ENCODE measurements at regions not wholly inside any gene's neighbourhood (a gene's known extent, or its start where the extent isn't known, plus 50 kb on each side); places are given as distances from the start of the nearest gene placed in this dataset.

DNA sequence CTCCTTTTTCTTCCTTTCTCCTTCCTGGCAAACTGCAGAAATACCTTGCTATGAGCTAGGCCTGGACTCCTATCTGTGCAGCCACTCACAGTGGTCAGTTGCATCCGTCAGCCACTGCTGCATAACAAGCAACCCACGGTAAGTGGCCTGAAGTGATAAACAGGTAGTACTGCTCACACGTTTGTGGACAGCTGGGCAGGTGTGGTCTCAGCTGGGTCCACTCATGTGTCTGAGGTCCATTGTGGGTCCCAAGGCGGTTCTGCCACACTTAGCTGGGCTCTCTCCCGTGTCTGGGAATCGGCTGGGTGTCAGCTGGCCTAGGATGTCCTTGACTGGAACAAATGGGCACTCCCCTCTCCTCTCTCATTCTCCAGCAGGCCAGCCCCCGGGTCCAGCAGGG is 109.3 kb downstream of the BRD1 start:
- H3K79me2 ChIP-seq (ENCODE audit: insufficient read depth, low read length), result no peaks in the 10 kb centered on the region
- no peaks in the 10 kb centered on the region for H3K9me3 ChIP-seq (ENCODE audit: insufficient read depth, low read depth, low read length)
- no peak overlapping the region for H3K4me3 ChIP-seq (ENCODE audit: low read length, poor library complexity, severe bottlenecking)
- H4K20me1 ChIP-seq (ENCODE audit: insufficient read depth, low read length, poor library complexity, severe bottlenecking), result no peaks in the 10 kb centered on the region
- H3F3A ChIP-seq (ENCODE audit: low read depth), result no peaks in the 10 kb centered on the region
- no peak overlapping the region for H2AFZ ChIP-seq (ENCODE audit: low read length)
- no peaks in the 10 kb centered on the region for H3K9me2 ChIP-seq (replicated peaks; ENCODE audit: low read depth, low read length)
- H3K4me2 ChIP-seq (ENCODE audit: low read depth, low read length, poor library complexity, severe bottlenecking), result no peak overlapping the region
- no peaks in the 10 kb centered on the region for H3K4me1 ChIP-seq (ENCODE audit: insufficient read depth, low read length, poor library complexity, severe bottlenecking)
- no peaks in the 10 kb centered on the region for H3K27me3 ChIP-seq (ENCODE audit: insufficient read depth, low read length, poor library complexity, severe bottlenecking)
- H3K36me3 ChIP-seq (ENCODE audit: insufficient read depth, low read length), result no peaks in the 10 kb centered on the region
- TF ChIP-seq, protein P1, sequence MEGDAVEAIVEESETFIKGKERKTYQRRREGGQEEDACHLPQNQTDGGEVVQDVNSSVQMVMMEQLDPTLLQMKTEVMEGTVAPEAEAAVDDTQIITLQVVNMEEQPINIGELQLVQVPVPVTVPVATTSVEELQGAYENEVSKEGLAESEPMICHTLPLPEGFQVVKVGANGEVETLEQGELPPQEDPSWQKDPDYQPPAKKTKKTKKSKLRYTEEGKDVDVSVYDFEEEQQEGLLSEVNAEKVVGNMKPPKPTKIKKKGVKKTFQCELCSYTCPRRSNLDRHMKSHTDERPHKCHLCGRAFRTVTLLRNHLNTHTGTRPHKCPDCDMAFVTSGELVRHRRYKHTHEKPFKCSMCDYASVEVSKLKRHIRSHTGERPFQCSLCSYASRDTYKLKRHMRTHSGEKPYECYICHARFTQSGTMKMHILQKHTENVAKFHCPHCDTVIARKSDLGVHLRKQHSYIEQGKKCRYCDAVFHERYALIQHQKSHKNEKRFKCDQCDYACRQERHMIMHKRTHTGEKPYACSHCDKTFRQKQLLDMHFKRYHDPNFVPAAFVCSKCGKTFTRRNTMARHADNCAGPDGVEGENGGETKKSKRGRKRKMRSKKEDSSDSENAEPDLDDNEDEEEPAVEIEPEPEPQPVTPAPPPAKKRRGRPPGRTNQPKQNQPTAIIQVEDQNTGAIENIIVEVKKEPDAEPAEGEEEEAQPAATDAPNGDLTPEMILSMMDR (conservative IDR thresholded peaks at IDR 0.05; ENCODE audit: low read length), result no peak
- TF ChIP-seq EZH2phosphoT487 (IDR thresholded peaks at IDR 0.05; ENCODE audit: borderline replicate concordance), result no peak
- H3K9ac ChIP-seq (ENCODE audit: low read depth, low read length, poor library complexity, severe bottlenecking), result no peak overlapping the region

DNA sequence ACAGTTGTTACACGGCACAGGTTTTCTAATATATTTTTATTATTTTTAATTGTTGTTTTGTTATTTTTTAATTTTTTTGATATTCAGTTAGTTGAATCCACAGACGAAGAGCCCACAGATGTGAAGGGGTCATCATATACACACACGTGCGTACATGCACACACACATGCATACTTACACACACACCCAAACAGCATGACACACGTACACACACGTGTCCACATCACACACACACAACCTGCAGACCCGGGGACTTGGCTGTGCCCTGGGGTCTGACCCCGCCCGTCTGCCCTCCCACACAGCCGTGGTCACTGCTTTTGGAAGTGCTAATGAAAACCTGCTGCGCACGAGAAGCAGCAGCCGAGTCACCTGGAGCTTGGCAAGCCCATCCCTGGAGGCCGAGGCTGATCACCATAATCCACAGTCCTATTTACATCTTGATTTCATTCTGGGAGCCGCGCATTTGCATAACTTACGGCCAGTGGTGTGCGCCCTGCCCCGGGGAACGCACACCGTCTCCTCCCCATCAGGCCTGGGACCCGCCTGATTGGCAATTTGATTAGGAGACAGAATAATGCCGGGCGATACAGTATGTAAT is 110.3 kb downstream of the BRD1 start:
- Histone ChIP-seq H2AFZ (ENCODE audit: low read length) (no peak overlapping the region), H3K4me2 (ENCODE audit: low read depth, low read length, poor library complexity, severe bottlenecking) (no peak overlapping the region), H3K4me3 (ENCODE audit: low read length, poor library complexity, severe bottlenecking) (no peak overlapping the region), H3K36me3 (ENCODE audit: insufficient read depth, low read length) (no peaks in the 10 kb centered on the region), H3K4me1 (ENCODE audit: insufficient read depth, low read length, poor library complexity, severe bottlenecking) (no peaks in the 10 kb centered on the region), H3K9me2 (replicated peaks; ENCODE audit: low read depth, low read length) (no peaks in the 10 kb centered on the region), H4K20me1 (ENCODE audit: insufficient read depth, low read length, poor library complexity, severe bottlenecking) (no peaks in the 10 kb centered on the region), H3K9me3 (ENCODE audit: insufficient read depth, low read depth, low read length) (no peaks in the 10 kb centered on the region), H3K27me3 (ENCODE audit: insufficient read depth, low read length, poor library complexity, severe bottlenecking) (no peaks in the 10 kb centered on the region), H3K9ac (ENCODE audit: low read depth, low read length, poor library complexity, severe bottlenecking) (no peak overlapping the region), H3F3A (ENCODE audit: low read depth) (no peaks in the 10 kb centered on the region), H3K79me2 (ENCODE audit: insufficient read depth, low read length) (no peaks in the 10 kb centered on the region)
- TF ChIP-seq, protein P1 (conservative IDR thresholded peaks at IDR 0.05; ENCODE audit: low read length), result no peak
- TF ChIP-seq EZH2phosphoT487 (IDR thresholded peaks at IDR 0.05; ENCODE audit: borderline replicate concordance), result no peak

DNA sequence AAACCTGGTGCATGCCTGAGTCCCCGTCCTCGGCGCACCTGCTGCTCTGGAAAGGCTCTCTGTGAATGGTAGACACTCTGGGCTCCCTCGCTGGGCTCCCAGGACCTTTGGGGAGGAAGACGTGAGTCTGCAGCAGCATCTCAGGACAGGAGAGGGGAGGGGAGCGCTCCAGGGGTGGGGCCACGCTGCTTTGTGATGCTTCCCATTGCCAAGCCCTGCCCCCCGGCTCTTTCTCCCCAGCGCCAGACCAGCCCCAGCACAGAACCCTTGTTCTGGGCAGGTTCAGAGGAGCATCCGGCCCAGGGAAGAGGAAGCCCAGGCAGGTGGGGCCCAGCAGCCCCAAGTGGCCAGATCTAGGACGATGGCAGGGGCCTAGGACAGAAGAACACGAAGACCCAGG is 111.2 kb downstream of the BRD1 start:
- no peaks in the 10 kb centered on the region for H3K79me2 ChIP-seq (ENCODE audit: insufficient read depth, low read length)
- no peak overlapping the region for H2AFZ ChIP-seq (ENCODE audit: low read length)
- no peaks in the 10 kb centered on the region for H3K36me3 ChIP-seq (ENCODE audit: insufficient read depth, low read length)
- no peaks in the 10 kb centered on the region for H3F3A ChIP-seq (ENCODE audit: low read depth)
- H3K9me3 ChIP-seq (ENCODE audit: insufficient read depth, low read depth, low read length), result no peaks in the 10 kb centered on the region
- H3K9ac ChIP-seq (ENCODE audit: low read depth, low read length, poor library complexity, severe bottlenecking), result no peak overlapping the region
- no peak overlapping the region for H3K4me2 ChIP-seq (ENCODE audit: low read depth, low read length, poor library complexity, severe bottlenecking)
- H3K4me1 ChIP-seq (ENCODE audit: insufficient read depth, low read length, poor library complexity, severe bottlenecking), result no peaks in the 10 kb centered on the region
- H4K20me1 ChIP-seq (ENCODE audit: insufficient read depth, low read length, poor library complexity, severe bottlenecking), result no peaks in the 10 kb centered on the region
- no peak for TF ChIP-seq EZH2phosphoT487 (IDR thresholded peaks at IDR 0.05; ENCODE audit: borderline replicate concordance)
- TF ChIP-seq, protein P1 (conservative IDR thresholded peaks at IDR 0.05; ENCODE audit: low read length), result no peak
- H3K9me2 ChIP-seq (replicated peaks; ENCODE audit: low read depth, low read length), result no peaks in the 10 kb centered on the region
- no peak overlapping the region for H3K4me3 ChIP-seq (ENCODE audit: low read length, poor library complexity, severe bottlenecking)
- H3K27me3 ChIP-seq (ENCODE audit: insufficient read depth, low read length, poor library complexity, severe bottlenecking), result no peaks in the 10 kb centered on the region
